NCI-H2171 treated with DMSO at 0.1 percent for 48 hours (cell line): ENCODE measurements at regions not wholly inside any gene's neighbourhood (a gene's known extent, or its start where the extent isn't known, plus 50 kb on each side); places are given as distances from the start of the nearest gene placed in this dataset.
"Not testable (repeated sequence)": the region's sequence is repeated elsewhere in the genome, so short reads cannot be mapped to it uniquely, and the experiment has no call there.

Experiments used
- DNase-seq: peaks from one replicate; lab custom pipeline; 2025; lab: John Stamatoyannopoulos, UW

GRCh38 chr5:23235246-23235645 is 272.2 kb upstream of the PRDM9 start:
- no peak for DNase-seq

- DNase-seq: no peak
Observed at GRCh38 chr5:23234197-23234596, 273.2 kb upstream of the PRDM9 start.

GRCh38 chr5:23223846-23224245 is 283.6 kb upstream of the PRDM9 start:
- DNase-seq: no peak

- no peak for DNase-seq
Observed at GRCh38 chr5:23221831-23222230, 285.6 kb upstream of the PRDM9 start.

- no peak for DNase-seq
Observed at GRCh38 chr5:23217159-23217558, 290.2 kb upstream of the PRDM9 start.

GRCh38 chr5:23216345-23216744 is 291.1 kb upstream of the PRDM9 start:
- DNase-seq: no peak

GRCh38 chr5:23208959-23209431 is 298.4 kb upstream of the PRDM9 start:
- DNase-seq: peak; percentile 92

- no peak for DNase-seq
Observed at GRCh38 chr5:23204111-23204510, 303.3 kb upstream of the PRDM9 start.

GRCh38 chr5:23169660-23170416 is 316.7 kb upstream of the CDH12 start:
- DNase-seq: no peak

GRCh38 chr5:23164971-23165370 is 311.8 kb upstream of the CDH12 start:
- peak; percentile 48 for DNase-seq

GRCh38 chr5:23158179-23158578 is 305.0 kb upstream of the CDH12 start:
- no peak for DNase-seq

- DNase-seq: no peak
Observed at GRCh38 chr5:23157716-23158115, 304.6 kb upstream of the CDH12 start.

- no peak for DNase-seq
Observed at GRCh38 chr5:23157169-23157568, 304.0 kb upstream of the CDH12 start.

- no peak for DNase-seq
Observed at GRCh38 chr5:23147625-23148024, 294.5 kb upstream of the CDH12 start.

- no peak for DNase-seq
Observed at GRCh38 chr5:23146183-23146582, 293.0 kb upstream of the CDH12 start.

- peak; percentile 50 for DNase-seq
Observed at GRCh38 chr5:23139338-23140171, 286.4 kb upstream of the CDH12 start.

- no peak for DNase-seq
Observed at GRCh38 chr5:23136958-23137357, 283.8 kb upstream of the CDH12 start.

GRCh38 chr5:23132231-23132630 is 279.1 kb upstream of the CDH12 start:
- DNase-seq: no peak

- DNase-seq: peak; percentile 31
Observed at GRCh38 chr5:23112237-23112636, 259.1 kb upstream of the CDH12 start.

- DNase-seq: no peak
Observed at GRCh38 chr5:23105021-23105420, 251.9 kb upstream of the CDH12 start.

GRCh38 chr5:23103566-23103965 is 250.4 kb upstream of the CDH12 start:
- DNase-seq: peak; percentile 93

- not testable (repeated sequence) for DNase-seq
Observed at GRCh38 chr5:23095418-23095817, 242.3 kb upstream of the CDH12 start.

- DNase-seq: peak; percentile 95
Observed at GRCh38 chr5:23089286-23089685, 236.1 kb upstream of the CDH12 start.
